ENCODE measurements at regions not wholly inside any gene's neighbourhood (a gene's known extent, or its start where the extent isn't known, plus 50 kb on each side); places are given as distances from the start of the nearest gene placed in this dataset.
"Not testable (repeated sequence)": the region's sequence is repeated elsewhere in the genome, so short reads cannot be mapped to it uniquely, and the experiment has no call there.

- not testable (repeated sequence) for TF ChIP-seq POLR2A (IDR thresholded peaks at IDR 0.05); POLR2AphosphoS5 (IDR thresholded peaks at IDR 0.05); EP300 (IDR thresholded peaks at IDR 0.05; ENCODE audit: low read depth)
- TF ChIP-seq, protein P1, sequence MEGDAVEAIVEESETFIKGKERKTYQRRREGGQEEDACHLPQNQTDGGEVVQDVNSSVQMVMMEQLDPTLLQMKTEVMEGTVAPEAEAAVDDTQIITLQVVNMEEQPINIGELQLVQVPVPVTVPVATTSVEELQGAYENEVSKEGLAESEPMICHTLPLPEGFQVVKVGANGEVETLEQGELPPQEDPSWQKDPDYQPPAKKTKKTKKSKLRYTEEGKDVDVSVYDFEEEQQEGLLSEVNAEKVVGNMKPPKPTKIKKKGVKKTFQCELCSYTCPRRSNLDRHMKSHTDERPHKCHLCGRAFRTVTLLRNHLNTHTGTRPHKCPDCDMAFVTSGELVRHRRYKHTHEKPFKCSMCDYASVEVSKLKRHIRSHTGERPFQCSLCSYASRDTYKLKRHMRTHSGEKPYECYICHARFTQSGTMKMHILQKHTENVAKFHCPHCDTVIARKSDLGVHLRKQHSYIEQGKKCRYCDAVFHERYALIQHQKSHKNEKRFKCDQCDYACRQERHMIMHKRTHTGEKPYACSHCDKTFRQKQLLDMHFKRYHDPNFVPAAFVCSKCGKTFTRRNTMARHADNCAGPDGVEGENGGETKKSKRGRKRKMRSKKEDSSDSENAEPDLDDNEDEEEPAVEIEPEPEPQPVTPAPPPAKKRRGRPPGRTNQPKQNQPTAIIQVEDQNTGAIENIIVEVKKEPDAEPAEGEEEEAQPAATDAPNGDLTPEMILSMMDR (IDR thresholded peaks at IDR 0.05): not testable (repeated sequence)
These were observed 327.0 kb upstream of the MEIS2 start for GRCh38 chr15:37427393-37427792.
